ENCODE measurements at regions not wholly inside any gene's neighbourhood (a gene's known extent, or its start where the extent isn't known, plus 50 kb on each side); places are given as distances from the start of the nearest gene placed in this dataset.

DNA sequence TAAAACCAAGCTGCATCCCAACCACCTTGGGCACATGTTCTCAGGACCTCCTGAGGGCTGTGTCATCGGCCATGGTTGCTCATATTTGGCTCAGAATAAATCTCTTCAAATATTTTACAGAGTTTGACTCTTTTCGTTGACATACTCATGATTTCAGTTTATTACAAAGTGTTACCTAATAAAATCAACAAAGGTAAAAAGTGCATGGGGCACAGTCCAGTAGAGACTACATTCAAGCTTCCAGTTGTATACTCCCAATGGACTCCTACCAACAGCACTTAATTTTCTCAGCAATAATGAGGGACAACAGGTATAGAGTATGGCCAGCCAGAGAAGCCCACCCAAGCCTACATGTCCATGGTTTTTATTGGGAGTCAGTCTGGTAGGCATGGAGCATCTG is 347.9 kb upstream of the FAT3 start:
- TF ChIP-seq POLR2A (IDR thresholded peaks at IDR 0.05) (no peak), EP300 (IDR thresholded peaks at IDR 0.05) (no peak)
- TF ChIP-seq, protein P1, sequence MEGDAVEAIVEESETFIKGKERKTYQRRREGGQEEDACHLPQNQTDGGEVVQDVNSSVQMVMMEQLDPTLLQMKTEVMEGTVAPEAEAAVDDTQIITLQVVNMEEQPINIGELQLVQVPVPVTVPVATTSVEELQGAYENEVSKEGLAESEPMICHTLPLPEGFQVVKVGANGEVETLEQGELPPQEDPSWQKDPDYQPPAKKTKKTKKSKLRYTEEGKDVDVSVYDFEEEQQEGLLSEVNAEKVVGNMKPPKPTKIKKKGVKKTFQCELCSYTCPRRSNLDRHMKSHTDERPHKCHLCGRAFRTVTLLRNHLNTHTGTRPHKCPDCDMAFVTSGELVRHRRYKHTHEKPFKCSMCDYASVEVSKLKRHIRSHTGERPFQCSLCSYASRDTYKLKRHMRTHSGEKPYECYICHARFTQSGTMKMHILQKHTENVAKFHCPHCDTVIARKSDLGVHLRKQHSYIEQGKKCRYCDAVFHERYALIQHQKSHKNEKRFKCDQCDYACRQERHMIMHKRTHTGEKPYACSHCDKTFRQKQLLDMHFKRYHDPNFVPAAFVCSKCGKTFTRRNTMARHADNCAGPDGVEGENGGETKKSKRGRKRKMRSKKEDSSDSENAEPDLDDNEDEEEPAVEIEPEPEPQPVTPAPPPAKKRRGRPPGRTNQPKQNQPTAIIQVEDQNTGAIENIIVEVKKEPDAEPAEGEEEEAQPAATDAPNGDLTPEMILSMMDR (IDR thresholded peaks at IDR 0.05): no peak
